ENCODE measurements at regions not wholly inside any gene's neighbourhood (a gene's known extent, or its start where the extent isn't known, plus 50 kb on each side); places are given as distances from the start of the nearest gene placed in this dataset.
A peak's percentile ranks its signal among the peaks of the same experiment; 100 is the strongest.
"Not testable (repeated sequence)": the region's sequence is repeated elsewhere in the genome, so short reads cannot be mapped to it uniquely, and the experiment has no call there.

- DNase-seq (ENCODE audit: low spot score): no peak
Observed at GRCh38 chr5:50343715-50344114, 97.4 kb downstream of the EMB start.

GRCh38 chr5:50340757-50341156 is 100.3 kb downstream of the EMB start:
- DNase-seq (ENCODE audit: low spot score): no peak

- DNase-seq (ENCODE audit: low spot score): not testable (repeated sequence)
Observed at GRCh38 chr5:50330633-50331032, 110.5 kb downstream of the EMB start.

GRCh38 chr5:50328193-50328729 is 112.8 kb downstream of the EMB start:
- no peak for DNase-seq (ENCODE audit: low spot score)

GRCh38 chr5:50325237-50325832 is 115.8 kb downstream of the EMB start:
- peak; percentile 58 for DNase-seq (ENCODE audit: low spot score)

- peak; percentile 43 for DNase-seq (ENCODE audit: low spot score)
Observed at GRCh38 chr5:50320131-50320749, 120.8 kb downstream of the EMB start.

GRCh38 chr5:50318220-50318619 is 122.9 kb downstream of the EMB start:
- no peak for DNase-seq (ENCODE audit: low spot score)

- peak; percentile 81 for DNase-seq (ENCODE audit: low spot score)
Observed at GRCh38 chr5:50306488-50306887, 134.6 kb downstream of the EMB start.

- no peak for DNase-seq (ENCODE audit: low spot score)
Observed at GRCh38 chr5:50302815-50303490, 138.1 kb downstream of the EMB start.

- no peak for DNase-seq (ENCODE audit: low spot score)
Observed at GRCh38 chr5:50301756-50302155, 139.3 kb downstream of the EMB start.

- DNase-seq (ENCODE audit: low spot score): no peak
Observed at GRCh38 chr5:50300878-50301277, 140.2 kb downstream of the EMB start.

GRCh38 chr5:50299896-50300295 is 141.2 kb downstream of the EMB start:
- no peak for DNase-seq (ENCODE audit: low spot score)

GRCh38 chr5:50292735-50293394 is 148.2 kb downstream of the EMB start:
- DNase-seq (ENCODE audit: low spot score): no peak

- DNase-seq (ENCODE audit: low spot score): not testable (repeated sequence)
Observed at GRCh38 chr5:50280461-50280860, 160.6 kb downstream of the EMB start.
